ENCODE measurements at regions not wholly inside any gene's neighbourhood (a gene's known extent, or its start where the extent isn't known, plus 50 kb on each side); places are given as distances from the start of the nearest gene placed in this dataset.

GRCh38 chr11:41971592-41971991, 512.1 kb upstream of the LRRC4C start:
- Histone ChIP-seq H3K27me3 (ENCODE audit: insufficient read depth, low read depth, low read length) (no peaks in the 10 kb centered on the region), H4K20me1 (ENCODE audit: insufficient read depth) (no peaks in the 10 kb centered on the region), H3K4me2 (ENCODE audit: low read length) (no peak overlapping the region), H3K27ac (ENCODE audit: low read length) (no peak overlapping the region), H3K36me3 (ENCODE audit: insufficient read depth, low read length) (no peaks in the 10 kb centered on the region), H3K9ac (ENCODE audit: low read length) (no peak overlapping the region), H3K79me2 (replicated peaks; ENCODE audit: insufficient read depth, low read length) (no peaks in the 10 kb centered on the region), H2AFZ (ENCODE audit: low read depth, low read length) (no peak overlapping the region), H3K4me3 (ENCODE audit: low read length) (no peak overlapping the region), H3K9me2 (ENCODE audit: insufficient read depth, low read length) (no peaks in the 10 kb centered on the region), H3F3A (ENCODE audit: insufficient read depth, low read length, poor library complexity, severe bottlenecking) (no peaks in the 10 kb centered on the region), H3K9me3 (ENCODE audit: low read length) (no peaks in the 10 kb centered on the region)
- TF ChIP-seq EP300 (conservative IDR thresholded peaks at IDR 0.05; ENCODE audit: poor library complexity, severe bottlenecking): no peak
- no peak for TF ChIP-seq SMC3 (conservative IDR thresholded peaks at IDR 0.05; ENCODE audit: poor library complexity)
- no peak for TF ChIP-seq EZH2 (IDR thresholded peaks at IDR 0.05; ENCODE audit: borderline replicate concordance, insufficient read depth, low read length, poor library complexity, severe bottlenecking)
- no peak for TF ChIP-seq TAF1 (IDR thresholded peaks at IDR 0.05; ENCODE audit: low read depth)
- no peak for TF ChIP-seq POLR2AphosphoS5 (IDR thresholded peaks at IDR 0.05)
- TF ChIP-seq REST (IDR thresholded peaks at IDR 0.05; ENCODE audit: borderline replicate concordance): no peak
- TF ChIP-seq MXI1 (conservative IDR thresholded peaks at IDR 0.05; ENCODE audit: poor library complexity, severe bottlenecking): no peak
- TF ChIP-seq RAD21 (conservative IDR thresholded peaks at IDR 0.05): no peak
- TF ChIP-seq CTCF (IDR thresholded peaks at IDR 0.05; ENCODE audit: poor library complexity, severe bottlenecking): no peak

- H3F3A ChIP-seq (ENCODE audit: insufficient read depth, low read length, poor library complexity, severe bottlenecking): no peaks in the 10 kb centered on the region
- H3K4me3 ChIP-seq (ENCODE audit: low read length): no peak overlapping the region
- H4K20me1 ChIP-seq (ENCODE audit: insufficient read depth): no peaks in the 10 kb centered on the region
- H3K9ac ChIP-seq (ENCODE audit: low read length): no peak overlapping the region
- no peaks in the 10 kb centered on the region for H3K27me3 ChIP-seq (ENCODE audit: insufficient read depth, low read depth, low read length)
- no peaks in the 10 kb centered on the region for H3K79me2 ChIP-seq (replicated peaks; ENCODE audit: insufficient read depth, low read length)
- no peak overlapping the region for H3K27ac ChIP-seq (ENCODE audit: low read length)
- H3K4me2 ChIP-seq (ENCODE audit: low read length): no peak overlapping the region
- no peaks in the 10 kb centered on the region for H3K36me3 ChIP-seq (ENCODE audit: insufficient read depth, low read length)
- no peaks in the 10 kb centered on the region for H3K9me3 ChIP-seq (ENCODE audit: low read length)
- H2AFZ ChIP-seq (ENCODE audit: low read depth, low read length): no peak overlapping the region
- no peak for TF ChIP-seq EP300 (conservative IDR thresholded peaks at IDR 0.05; ENCODE audit: poor library complexity, severe bottlenecking)
- TF ChIP-seq RAD21 (conservative IDR thresholded peaks at IDR 0.05): no peak
- no peak for TF ChIP-seq MXI1 (conservative IDR thresholded peaks at IDR 0.05; ENCODE audit: poor library complexity, severe bottlenecking)
- no peak for TF ChIP-seq TAF1 (IDR thresholded peaks at IDR 0.05; ENCODE audit: low read depth)
- no peak for TF ChIP-seq SMC3 (conservative IDR thresholded peaks at IDR 0.05; ENCODE audit: poor library complexity)
- TF ChIP-seq POLR2AphosphoS5 (IDR thresholded peaks at IDR 0.05): no peak
- TF ChIP-seq REST (IDR thresholded peaks at IDR 0.05; ENCODE audit: borderline replicate concordance): no peak
- H3K9me2 ChIP-seq (ENCODE audit: insufficient read depth, low read length): no peaks in the 10 kb centered on the region
Measured at GRCh38 chr11:41978945-41979344, 519.5 kb upstream of the LRRC4C start.
